NT2/D1 (cell line): ENCODE measurements at regions not wholly inside any gene's neighbourhood (a gene's known extent, or its start where the extent isn't known, plus 50 kb on each side); places are given as distances from the start of the nearest gene placed in this dataset.

Source experiments
- DNase-seq: peaks from one replicate; pipeline ENCODE4 v3.0.0-alpha.2; 2011; ENCODE audit warnings: low read depth, low spot score
- H3K27me3 ChIP-seq: 2 replicates; pipeline ENCODE4 v1.6.0; 2011; ENCODE audit warnings: mild to moderate bottlenecking; ENCODE audit not compliant: insufficient read length, insufficient read depth
- H3K36me3 ChIP-seq: 2 replicates; pipeline ENCODE4 v1.6.1; 2011; ENCODE audit warnings: mild to moderate bottlenecking, low read length, mixed read lengths; ENCODE audit not compliant: insufficient read depth, insufficient read length
- H3K4me1 ChIP-seq: 2 replicates; pipeline ENCODE4 v1.5.1; 2011; ENCODE audit not compliant: insufficient read depth, insufficient read length
- H3K4me3 ChIP-seq: 2 replicates; pipeline ENCODE4 v1.5.1; 2011; ENCODE audit warnings: low read depth; ENCODE audit not compliant: insufficient read length
- H3K9ac ChIP-seq: 2 replicates; pipeline ENCODE4 v1.6.0; 2011; ENCODE audit warnings: low read depth; ENCODE audit not compliant: insufficient read length
- H3K9me3 ChIP-seq: 2 replicates; pipeline ENCODE4 v1.5.1; 2011; ENCODE audit warnings: mild to moderate bottlenecking, low read length; ENCODE audit not compliant: insufficient read depth
- SUZ12 ChIP-seq: IDR thresholded peaks from 2 replicates; pipeline ENCODE4 v1.6.1; 2011; ENCODE audit not compliant: insufficient read length, insufficient read depth; ENCODE audit errors: extremely low read depth
- YY1 ChIP-seq: IDR thresholded peaks from 2 replicates; pipeline ENCODE4 v1.6.1; 2011; ENCODE audit not compliant: insufficient read length, insufficient read depth
- ZNF274 ChIP-seq: IDR thresholded peaks from 2 replicates; pipeline ENCODE4 v1.6.1; 2011; ENCODE audit warnings: mild to moderate bottlenecking, low read depth, low read length

DNA sequence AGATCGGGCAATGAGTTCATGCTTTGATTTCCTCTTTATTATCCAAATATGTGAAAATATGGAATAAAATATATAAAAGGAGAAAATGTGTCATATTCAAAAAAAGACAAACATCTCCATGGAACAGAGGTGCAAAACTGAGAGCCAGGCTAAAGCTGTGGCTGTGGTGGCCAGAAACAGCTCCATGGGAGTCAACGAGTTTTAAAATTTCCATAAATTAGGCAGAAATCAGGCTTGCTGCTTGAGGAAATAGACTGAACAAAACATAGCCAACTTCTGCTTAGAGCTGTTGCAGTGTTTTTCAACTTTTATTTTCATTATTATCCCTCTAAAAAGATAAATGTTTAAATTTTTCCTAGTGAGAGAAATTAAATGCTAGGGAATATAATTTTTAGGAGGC lies 110.8 kb upstream of the SLC30A5 start:
- Histone ChIP-seq H3K4me3 (no peak overlapping the region), H3K36me3 (no peaks in the 10 kb centered on the region), H3K27me3 (no peaks in the 10 kb centered on the region), H3K9ac (no peak overlapping the region), H3K9me3 (no peaks in the 10 kb centered on the region), H3K4me1 (no peaks in the 10 kb centered on the region)
- DNase-seq = no peak
- no peak for TF ChIP-seq YY1
- TF ChIP-seq SUZ12 = no peak
- TF ChIP-seq ZNF274 = no peak

DNA sequence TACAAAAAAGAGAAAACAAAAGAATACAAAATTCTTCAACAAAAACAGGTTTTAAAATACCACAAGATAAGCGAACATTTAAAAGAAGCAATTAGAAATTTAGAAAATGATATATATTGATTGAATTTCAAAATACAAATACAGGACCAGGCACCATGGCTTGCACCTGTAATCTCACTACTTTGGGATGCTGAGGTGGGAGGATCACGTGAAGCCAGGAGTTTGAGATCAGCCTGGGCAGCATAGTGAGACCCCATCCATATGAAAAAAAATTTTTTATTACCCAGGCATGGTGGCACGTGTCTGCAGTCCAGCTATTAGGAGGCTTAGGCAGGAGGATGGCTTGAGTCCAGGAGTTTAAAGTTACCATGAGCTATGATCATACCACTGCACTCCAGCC lies 109.9 kb upstream of the SLC30A5 start:
- Histone ChIP-seq H3K36me3 (no peaks in the 10 kb centered on the region), H3K9ac (no peak overlapping the region), H3K27me3 (no peaks in the 10 kb centered on the region), H3K4me1 (no peaks in the 10 kb centered on the region), H3K4me3 (no peak overlapping the region), H3K9me3 (no peaks in the 10 kb centered on the region)
- TF ChIP-seq ZNF274 = no peak
- TF ChIP-seq SUZ12 = no peak
- TF ChIP-seq YY1 = no peak
- no peak for DNase-seq

DNA sequence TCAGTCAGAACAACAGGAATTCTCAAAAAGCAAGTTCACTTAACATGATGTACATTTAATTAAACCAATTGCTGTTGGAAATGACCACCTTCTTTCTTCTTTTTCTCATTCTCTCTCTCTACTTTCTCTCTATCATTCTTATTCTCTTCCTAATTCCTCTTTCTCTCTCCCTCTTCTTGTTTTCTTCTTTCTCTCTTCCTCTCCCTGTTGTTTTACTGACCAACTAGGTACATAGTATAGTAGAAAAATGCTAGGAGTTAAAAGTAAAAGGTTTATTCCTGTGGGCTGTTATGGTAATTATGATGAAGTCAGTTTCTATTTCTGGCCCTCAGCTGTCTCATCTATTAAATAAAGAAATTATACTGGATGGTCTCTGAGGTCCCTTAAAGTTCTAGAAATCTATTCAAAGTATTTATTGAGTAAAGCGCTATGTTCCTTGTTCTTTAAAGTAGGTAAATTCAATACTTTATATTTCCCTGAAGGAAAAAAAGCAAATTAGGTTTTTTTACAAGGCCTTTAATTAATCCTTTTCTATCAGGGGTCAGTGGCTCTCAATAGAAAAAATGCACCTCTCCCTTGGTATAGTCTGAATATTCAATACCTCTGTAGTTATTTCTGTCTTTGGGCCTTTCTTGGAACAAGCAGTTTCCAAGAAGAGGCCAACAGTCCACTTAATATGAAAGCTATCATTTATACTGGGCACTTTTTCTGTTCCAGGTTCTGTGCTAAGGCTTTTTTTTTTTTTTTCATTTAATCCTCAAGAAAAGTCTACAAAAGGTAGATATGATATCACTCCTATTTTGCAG lies 102.3 kb upstream of the SLC30A5 start:
- Histone ChIP-seq H3K9ac (no peak overlapping the region), H3K27me3 (no peaks in the 10 kb centered on the region), H3K4me1 (no peaks in the 10 kb centered on the region), H3K4me3 (no peak overlapping the region), H3K9me3 (no peaks in the 10 kb centered on the region), H3K36me3 (no peaks in the 10 kb centered on the region)
- no peak for TF ChIP-seq SUZ12
- TF ChIP-seq YY1 = no peak
- TF ChIP-seq ZNF274 = no peak
- DNase-seq = no peak

DNA sequence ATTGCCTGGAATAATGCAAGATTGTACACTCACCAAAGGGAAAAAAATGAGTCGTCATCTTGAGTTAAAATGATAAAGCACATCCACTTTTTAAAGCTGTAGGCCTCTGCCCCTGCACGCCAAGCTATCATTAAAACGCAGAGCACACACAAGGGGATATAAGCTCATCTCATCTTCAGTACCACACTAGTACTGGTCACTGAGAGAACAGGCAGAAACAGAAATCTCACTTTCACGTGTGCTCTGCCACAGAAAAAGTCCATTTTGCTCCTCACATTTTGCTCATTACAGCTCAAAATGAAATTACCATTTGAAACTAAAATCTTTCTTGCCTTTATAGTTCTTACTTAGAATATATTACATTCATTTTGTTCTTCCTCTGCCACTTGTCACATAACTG lies 99.2 kb upstream of the SLC30A5 start:
- Histone ChIP-seq H3K9ac (no peak overlapping the region), H3K4me1 (no peaks in the 10 kb centered on the region), H3K36me3 (no peaks in the 10 kb centered on the region), H3K9me3 (no peaks in the 10 kb centered on the region), H3K27me3 (no peaks in the 10 kb centered on the region), H3K4me3 (no peak overlapping the region)
- DNase-seq = no peak
- no peak for TF ChIP-seq YY1
- TF ChIP-seq ZNF274 = no peak
- no peak for TF ChIP-seq SUZ12

DNA sequence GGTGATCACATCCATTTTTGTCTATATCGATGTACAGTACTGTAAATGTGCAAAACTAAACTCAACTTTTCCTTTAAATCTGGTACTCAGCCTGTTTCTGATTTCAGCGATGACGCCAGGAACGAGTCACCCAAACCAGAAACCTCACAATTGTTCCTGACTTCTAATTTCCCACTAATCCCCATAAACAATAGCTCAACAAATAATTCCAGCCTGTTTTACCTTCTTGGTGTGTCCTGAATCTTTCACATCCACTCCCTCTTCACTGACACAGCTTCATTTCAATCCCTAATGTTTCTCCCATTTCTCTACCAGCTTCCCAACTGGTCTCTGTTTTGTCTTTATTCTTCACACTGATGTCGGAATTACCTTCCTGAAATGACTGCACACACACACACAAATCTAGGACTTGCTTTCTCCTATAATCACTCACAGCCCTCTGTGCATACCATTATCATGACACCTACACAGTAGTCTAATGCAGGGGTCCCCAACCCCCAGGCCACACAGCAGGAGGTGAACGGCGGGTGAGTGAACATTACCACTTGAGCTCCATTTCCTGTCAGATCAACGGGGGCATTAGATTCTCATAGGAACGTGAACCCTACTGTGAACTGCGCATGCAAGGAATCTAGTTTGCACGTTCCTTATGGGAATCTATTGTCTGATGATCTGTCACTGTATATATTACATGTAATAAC lies 97.8 kb upstream of the SLC30A5 start:
- Histone ChIP-seq H3K9me3 (no peaks in the 10 kb centered on the region), H3K9ac (no peak overlapping the region), H3K4me3 (no peak overlapping the region), H3K4me1 (no peaks in the 10 kb centered on the region), H3K36me3 (no peaks in the 10 kb centered on the region), H3K27me3 (no peaks in the 10 kb centered on the region)
- TF ChIP-seq SUZ12 = no peak
- no peak for TF ChIP-seq YY1
- TF ChIP-seq ZNF274 = no peak
- no peak for DNase-seq

DNA sequence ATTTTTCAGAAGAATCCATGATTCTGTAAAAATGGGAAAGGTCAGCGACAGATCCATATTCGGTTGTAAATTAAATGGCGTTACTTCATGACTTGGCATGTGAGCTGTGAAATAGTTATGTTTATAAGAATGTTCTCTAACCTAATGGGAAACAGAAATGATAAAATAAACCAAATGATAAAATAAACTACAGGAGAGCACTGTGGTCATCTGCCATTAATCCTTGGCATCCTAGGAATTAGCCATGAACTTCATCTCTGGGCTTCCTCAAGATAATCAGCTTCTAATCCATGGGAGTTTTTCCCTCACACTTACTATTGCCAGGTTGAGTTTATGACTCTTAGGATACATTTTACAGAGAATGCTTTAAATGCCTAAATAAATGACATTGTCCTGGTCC lies 94.6 kb upstream of the SLC30A5 start:
- TF ChIP-seq YY1 = no peak
- no peak for TF ChIP-seq SUZ12
- TF ChIP-seq ZNF274 = no peak
- Histone ChIP-seq H3K4me3 (no peak overlapping the region), H3K27me3 (no peaks in the 10 kb centered on the region), H3K36me3 (no peaks in the 10 kb centered on the region), H3K9me3 (no peaks in the 10 kb centered on the region), H3K9ac (no peak overlapping the region), H3K4me1 (no peaks in the 10 kb centered on the region)
- no peak for DNase-seq

DNA sequence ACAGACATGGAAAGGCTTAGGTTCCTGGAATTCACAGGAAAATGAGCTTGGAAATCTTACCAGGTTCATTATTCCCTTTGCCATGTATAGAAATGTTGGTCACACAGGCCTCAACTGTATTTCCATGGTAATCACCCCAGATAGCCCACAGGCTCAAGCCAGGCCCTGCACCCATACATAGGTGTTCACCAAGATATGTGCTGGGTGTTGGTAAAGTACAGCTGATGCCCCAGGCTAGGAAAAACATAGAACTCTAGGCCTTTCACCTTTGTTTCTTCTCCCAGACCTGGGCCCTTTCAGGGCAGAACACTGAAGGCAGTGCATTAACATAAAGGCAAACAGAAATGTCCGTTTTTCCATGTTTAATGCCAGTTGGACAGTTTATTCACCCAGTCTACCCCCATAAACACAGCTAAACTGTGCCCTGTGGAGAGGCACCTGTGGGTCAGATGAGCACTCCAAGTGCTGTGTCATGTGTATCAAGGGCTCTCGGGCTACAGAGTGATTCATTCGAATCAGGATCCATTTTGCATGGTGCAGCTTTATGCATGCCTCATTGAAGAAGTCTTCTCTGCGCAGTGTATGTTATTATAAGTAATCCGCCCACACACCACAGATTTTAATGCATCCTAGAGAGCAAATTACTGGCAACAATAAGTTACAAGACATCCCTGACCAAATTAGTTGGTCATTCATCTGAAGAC lies 93.4 kb upstream of the SLC30A5 start:
- no peak overlapping the region for H3K4me3 ChIP-seq
- no peak for DNase-seq
- no peak for TF ChIP-seq SUZ12
- TF ChIP-seq ZNF274 = no peak
- TF ChIP-seq YY1 = no peak
- no peaks in the 10 kb centered on the region for H3K36me3 ChIP-seq
- no peaks in the 10 kb centered on the region for H3K4me1 ChIP-seq
- H3K27me3 ChIP-seq = no peaks in the 10 kb centered on the region
- H3K9ac ChIP-seq = no peak overlapping the region
- no peaks in the 10 kb centered on the region for H3K9me3 ChIP-seq
